DOHH2 (cell line): ENCODE measurements at regions not wholly inside any gene's neighbourhood (a gene's known extent, or its start where the extent isn't known, plus 50 kb on each side); places are given as distances from the start of the nearest gene placed in this dataset.

Experiments
- CTCF ChIP-seq: fragments of 200-600 bp; sonication (generic); IDR thresholded peaks from one replicate; pipeline ENCODE4 v1.5.1; 2014; ENCODE audit warnings: antibody characterized with exemption, mild to moderate bottlenecking, low read depth, low read length; ENCODE audit not compliant: poor library complexity, severe bottlenecking
- EZH2phosphoT487 ChIP-seq: fragments of 200-600 bp; sonication (generic); IDR thresholded peaks from 2 replicates; pipeline ENCODE4 v1.6.1; 2017; ENCODE audit warnings: borderline replicate concordance, mild to moderate bottlenecking, antibody characterized with exemption, low read length, moderate library complexity, mixed read lengths

GRCh38 chr5:131107128-131107527, 57.9 kb downstream of the HINT1 start:
- TF ChIP-seq CTCF (no peak), EZH2phosphoT487 (no peak)
